Sigmoid colon (tissue), 6 donors: ENCODE measurements at regions not wholly inside any gene's neighbourhood (a gene's known extent, or its start where the extent isn't known, plus 50 kb on each side); places are given as distances from the start of the nearest gene placed in this dataset.

Source experiments
- DNase-seq: peaks from one replicate; pipeline ENCODE4 v3.0.0-alpha.2; 2019
- H3K27ac ChIP-seq, 4 donors: fragments of 200-600 bp; sonication (generic); one replicate each; pipeline ENCODE4 v1.5.1; 2016 to 2019; ENCODE audit warnings: mild to moderate bottlenecking in 1 of 4
- H3K27me3 ChIP-seq, 3 donors: fragments of 200-600 bp; sonication (generic); one replicate each; pipeline ENCODE4 v1.5.1; 2019; ENCODE audit warnings: mild to moderate bottlenecking in 1 of 3
- H3K36me3 ChIP-seq, 4 donors: fragments of 200-600 bp; sonication (generic); one replicate each; pipeline ENCODE4 v1.5.1; 2016 to 2019
- H3K4me1 ChIP-seq, 4 donors: fragments of 200-600 bp; sonication (generic); one replicate each; pipeline ENCODE4 v1.5.1; 2017 to 2019
- H3K4me3 ChIP-seq, 4 donors: fragments of 200-600 bp; sonication (generic); one replicate each; pipeline ENCODE4 v1.5.1; 2017 to 2019; ENCODE audit warnings: mild to moderate bottlenecking in 2 of 4, moderate library complexity in 1 of 4
- H3K9me3 ChIP-seq, 4 donors: fragments of 200-600 bp in 3 of 4; sonication (generic) in 3 of 4; one replicate each; pipeline versions ENCODE4 v1.5.1 to v1.6.1; 2013 to 2019
- CTCF ChIP-seq, 4 experiments: fragments of 450-650 bp in 3 of 4; fragments of 200-600 bp in 1 of 4; IDR thresholded peaks; one replicate each; pipeline ENCODE4 v1.5.1; 2016 to 2019; ENCODE audit warnings: antibody characterized with exemption in 4 of 4, mild to moderate bottlenecking in 3 of 4, moderate library complexity in 2 of 4
- EP300 ChIP-seq, 4 donors: sonication (generic); formaldehyde crosslinking; IDR thresholded peaks; one replicate each; pipeline ENCODE4 v1.6.1; 2017; ENCODE audit warnings: antibody characterized with exemption in 4 of 4
- POLR2A ChIP-seq, 2 donors: fragments of 450-650 bp; IDR thresholded peaks; one replicate each; pipeline ENCODE4 v1.6.1; 2016; ENCODE audit warnings: antibody characterized with exemption in 2 of 2, mild to moderate bottlenecking in 2 of 2, moderate library complexity in 2 of 2
- POLR2AphosphoS5 ChIP-seq, 4 donors: sonication (generic); formaldehyde crosslinking; IDR thresholded peaks; one replicate each; pipeline ENCODE4 v1.6.1; 2017; ENCODE audit warnings: antibody characterized with exemption in 4 of 4
- WGBS, 2 donors: extraction: QIAGEN DNeasy Blood & Tissue Kit; methylation state at CpG; one replicate each; pipeline ENCODE4 v1.1.7; 2013; 5-methylcytosine and 5-hydroxymethylcytosine counted together
- intact Hi-C: fragments of 100-400 bp; cut with DNase I; formaldehyde crosslinking; loops from one replicate; pipeline ENCODE4 v1.15.1; 2023
- donor health status: healthy with polysubstance abuse.
- donor health status: healthy.

- TF ChIP-seq POLR2AphosphoS5 (IDR thresholded peaks at IDR 0.05) (no peak), POLR2A (IDR thresholded peaks at IDR 0.05) (no peak), CTCF (IDR thresholded peaks at IDR 0.05) (no peak), EP300 (IDR thresholded peaks at IDR 0.05) (no peak)
- H3K36me3 ChIP-seq = no peaks in the 10 kb centered on the region
- no peaks in the 10 kb centered on the region for H3K27me3 ChIP-seq
- no peak for DNase-seq
- H3K4me3 ChIP-seq = no peak overlapping the region
- intact Hi-C loops = no loop called here
- no peak overlapping the region for H3K27ac ChIP-seq
- peaks cover 0 to 10% (median 5%) of the 10 kb centered on the region in 4 donors for H3K9me3 ChIP-seq
- H3K4me1 ChIP-seq = no peaks in the 10 kb centered on the region
Observed at GRCh38 chr6:163850874-163851273, 436.4 kb downstream of the QKI start.

GRCh38 chr6:163844761-163845160 lies 430.2 kb downstream of the QKI start:
- TF ChIP-seq POLR2A (IDR thresholded peaks at IDR 0.05) (no peak), CTCF (IDR thresholded peaks at IDR 0.05) (no peak), POLR2AphosphoS5 (IDR thresholded peaks at IDR 0.05) (no peak), EP300 (IDR thresholded peaks at IDR 0.05) (no peak)
- H3K27me3 ChIP-seq = no peaks in the 10 kb centered on the region
- 58 to 63% methylated on average over 3 of the region's 3 CpGs for WGBS, 2 donors
- intact Hi-C loops = no loop called here
- no peak overlapping the region for H3K27ac ChIP-seq
- no peak overlapping the region for H3K4me3 ChIP-seq
- H3K36me3 ChIP-seq = no peaks in the 10 kb centered on the region
- peaks cover 0 to 3% (median 0%) of the 10 kb centered on the region in 4 donors for H3K9me3 ChIP-seq
- H3K4me1 ChIP-seq = no peaks in the 10 kb centered on the region
- no peak for DNase-seq

GRCh38 chr6:163844357-163844756 lies 429.8 kb downstream of the QKI start:
- Histone ChIP-seq H3K4me3 (no peak overlapping the region), H3K9me3 (peaks cover 0 to 3% (median 0%) of the 10 kb centered on the region in 4 donors), H3K4me1 (no peaks in the 10 kb centered on the region), H3K27me3 (no peaks in the 10 kb centered on the region), H3K36me3 (no peaks in the 10 kb centered on the region), H3K27ac (no peak overlapping the region)
- DNase-seq = no peak
- TF ChIP-seq EP300 (IDR thresholded peaks at IDR 0.05) (no peak), CTCF (IDR thresholded peaks at IDR 0.05) (no peak), POLR2AphosphoS5 (IDR thresholded peaks at IDR 0.05) (no peak)
- intact Hi-C loops = no loop called here
- 90 to 91% methylated on average over 7 of the region's 7 CpGs for WGBS, 2 donors

GRCh38 chr6:163843218-163843617 lies 428.7 kb downstream of the QKI start:
- intact Hi-C loops = no loop called here
- 83 to 84% methylated on average over 3 of the region's 3 CpGs for WGBS, 2 donors
- TF ChIP-seq CTCF (IDR thresholded peaks at IDR 0.05) = no peak
- no peak for TF ChIP-seq POLR2A (IDR thresholded peaks at IDR 0.05)
- no peak for TF ChIP-seq POLR2AphosphoS5 (IDR thresholded peaks at IDR 0.05)
- no peak for TF ChIP-seq EP300 (IDR thresholded peaks at IDR 0.05)
- Histone ChIP-seq H3K27ac (no peak overlapping the region), H3K9me3 (peaks cover 0 to 3% (median 0%) of the 10 kb centered on the region in 4 donors), H3K4me1 (peaks cover 0 to 3% (median 2%) of the 10 kb centered on the region in 4 donors), H3K27me3 (no peaks in the 10 kb centered on the region), H3K36me3 (no peaks in the 10 kb centered on the region), H3K4me3 (no peak overlapping the region)
- DNase-seq = no peak

- no peak overlapping the region for H3K4me3 ChIP-seq
- H3K27me3 ChIP-seq = no peaks in the 10 kb centered on the region
- H3K27ac ChIP-seq = no peak overlapping the region
- no peak for DNase-seq
- no peaks in the 10 kb centered on the region for H3K36me3 ChIP-seq
- H3K4me1 ChIP-seq = peaks cover 0 to 11% (median 9%) of the 10 kb centered on the region in 4 donors
- intact Hi-C loops = no loop called here
- no peak for TF ChIP-seq CTCF (IDR thresholded peaks at IDR 0.05)
- TF ChIP-seq EP300 (IDR thresholded peaks at IDR 0.05) = no peak
- TF ChIP-seq POLR2A (IDR thresholded peaks at IDR 0.05) = no peak
- TF ChIP-seq POLR2AphosphoS5 (IDR thresholded peaks at IDR 0.05) = no peak
- H3K9me3 ChIP-seq = peaks cover 0 to 3% (median 0%) of the 10 kb centered on the region in 4 donors
Observed at GRCh38 chr6:163842467-163842866, 427.9 kb downstream of the QKI start.
